Upper lobe of left lung (tissue), 4 donors: ENCODE measurements at regions not wholly inside any gene's neighbourhood (a gene's known extent, or its start where the extent isn't known, plus 50 kb on each side); places are given as distances from the start of the nearest gene placed in this dataset.

Experiments
- CTCF ChIP-seq, 6 experiments: fragments of 450-650 bp in 4 of 6; fragments of 200-600 bp in 2 of 6; sonication (generic) in 2 of 6; IDR thresholded peaks; one replicate each; pipeline ENCODE4 v1.5.1; 2016 to 2019; ENCODE audit warnings: antibody characterized with exemption in 6 of 6
- POLR2A ChIP-seq, 4 donors: fragments of 450-650 bp; IDR thresholded peaks; one replicate each; pipeline ENCODE4 v1.5.1; 2016 to 2017; ENCODE audit warnings: antibody characterized with exemption in 4 of 4, mild to moderate bottlenecking in 2 of 4

GRCh38 chr3:127358641-127359040 is 70.8 kb upstream of the PRR20G start:
- TF ChIP-seq POLR2A (IDR thresholded peaks at IDR 0.05), result no peak
- no peak for TF ChIP-seq CTCF (IDR thresholded peaks at IDR 0.05)
